ENCODE measurements at regions not wholly inside any gene's neighbourhood (a gene's known extent, or its start where the extent isn't known, plus 50 kb on each side); places are given as distances from the start of the nearest gene placed in this dataset.
"Not testable (repeated sequence)": the region's sequence is repeated elsewhere in the genome, so short reads cannot be mapped to it uniquely, and the experiment has no call there.

GRCh38 chr3:125810010-125810409 is 159.0 kb upstream of the ROPN1B start:
- DNase-seq (ENCODE audit: low read depth), result not testable (repeated sequence)

GRCh38 chr3:125822175-125822574 is 146.8 kb upstream of the ROPN1B start:
- not testable (repeated sequence) for DNase-seq (ENCODE audit: low read depth)

GRCh38 chr3:125831005-125831750 is 137.8 kb upstream of the ROPN1B start:
- DNase-seq (ENCODE audit: low read depth), result not testable (repeated sequence)

DNA sequence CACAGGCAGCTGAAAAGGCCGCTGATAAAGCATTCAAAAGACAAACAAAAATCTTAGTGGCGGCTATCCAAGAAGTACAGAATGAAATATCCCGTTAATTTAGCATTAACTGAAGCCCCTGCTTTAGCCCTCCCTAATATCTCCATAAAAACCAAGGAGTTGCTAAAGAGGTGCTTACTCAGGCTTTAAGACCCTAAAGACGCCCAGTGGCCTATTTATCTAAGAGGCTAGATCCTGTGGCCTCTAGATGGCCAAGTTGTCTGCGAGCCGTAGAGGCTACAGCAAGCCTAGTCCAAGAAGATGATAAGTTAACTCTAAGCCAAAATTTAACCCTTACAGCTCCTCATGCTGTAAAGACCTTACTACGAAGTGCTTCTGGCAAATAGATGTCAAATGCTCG is 133.4 kb upstream of the ROPN1B start:
- DNase-seq (ENCODE audit: low read depth), result not testable (repeated sequence)

DNA sequence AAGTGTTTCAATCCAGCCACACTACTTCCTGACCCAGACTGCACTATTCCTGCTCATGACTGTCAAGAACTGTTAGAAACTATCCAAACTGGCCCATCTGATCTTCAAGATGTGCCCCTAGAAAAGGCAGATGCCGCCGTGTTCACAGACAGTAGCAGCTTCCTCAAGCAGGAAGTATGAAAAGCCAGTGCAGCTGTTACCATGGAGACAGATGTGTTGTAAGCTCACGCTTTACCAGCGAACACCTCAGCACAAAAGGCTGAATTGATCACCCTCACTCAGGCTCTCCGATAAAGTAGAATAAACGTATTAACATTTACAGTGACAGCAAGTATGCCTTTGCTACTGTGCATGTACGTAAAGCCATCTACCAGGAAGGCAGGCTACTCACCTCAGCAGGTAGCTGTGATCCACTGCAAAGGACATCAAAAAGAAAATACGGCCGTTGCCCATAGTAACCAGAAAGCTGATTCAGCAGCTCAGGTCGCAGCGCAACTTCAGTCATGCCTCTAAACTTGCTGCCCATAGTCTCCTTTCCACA is 132.9 kb upstream of the ROPN1B start:
- not testable (repeated sequence) for DNase-seq (ENCODE audit: low read depth)

GRCh38 chr3:125836786-125837185 is 132.2 kb upstream of the ROPN1B start:
- not testable (repeated sequence) for DNase-seq (ENCODE audit: low read depth)

- DNase-seq (ENCODE audit: low read depth), result not testable (repeated sequence)
Observed at GRCh38 chr3:125838857-125839256, 130.1 kb upstream of the ROPN1B start.

- not testable (repeated sequence) for DNase-seq (ENCODE audit: low read depth)
Observed at GRCh38 chr3:125840465-125840864, 128.5 kb upstream of the ROPN1B start.

DNA sequence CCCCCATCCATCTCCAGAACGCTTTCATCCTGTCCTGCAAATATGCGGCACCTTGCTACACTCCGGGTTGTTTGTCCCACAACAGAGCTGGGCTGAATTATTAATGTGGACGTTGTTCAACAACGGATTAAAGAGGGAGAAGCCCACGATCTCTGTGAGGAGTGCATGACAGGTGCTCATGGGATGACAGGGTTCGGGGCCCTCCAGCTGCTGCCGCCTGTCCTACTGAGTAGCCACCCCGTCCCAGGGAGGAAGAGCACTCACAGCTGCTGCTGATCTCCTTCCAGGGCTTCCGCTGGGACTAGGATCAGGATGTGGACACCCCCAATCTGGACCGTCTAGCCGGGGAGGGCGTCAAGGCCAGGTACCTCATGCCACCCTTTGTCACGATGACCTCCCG is 121.0 kb upstream of the ROPN1B start:
- not testable (repeated sequence) for DNase-seq (ENCODE audit: low read depth)

- DNase-seq (ENCODE audit: low read depth), result not testable (repeated sequence)
Observed at GRCh38 chr3:125855006-125855405, 114.0 kb upstream of the ROPN1B start.

DNA sequence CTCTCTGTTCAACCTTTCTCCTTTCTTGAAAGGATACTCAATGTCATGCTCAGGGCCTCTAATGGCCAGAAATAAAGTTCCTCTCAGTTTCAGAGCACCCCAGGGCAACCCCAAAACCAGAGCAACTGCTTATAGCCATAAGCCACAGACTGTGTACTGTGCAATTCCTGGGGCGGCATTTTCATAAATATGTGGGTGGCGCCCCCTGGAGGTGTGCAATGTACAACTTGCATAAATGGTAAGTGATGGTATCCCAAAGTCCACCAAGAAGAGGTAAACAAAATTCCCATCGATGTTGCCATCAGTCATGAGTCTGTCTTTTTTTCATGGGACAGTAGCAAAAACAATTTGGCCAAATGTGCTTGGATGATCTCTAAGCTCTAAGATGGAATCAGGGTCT is 108.4 kb upstream of the ROPN1B start:
- DNase-seq (ENCODE audit: low read depth), result not testable (repeated sequence)

DNA sequence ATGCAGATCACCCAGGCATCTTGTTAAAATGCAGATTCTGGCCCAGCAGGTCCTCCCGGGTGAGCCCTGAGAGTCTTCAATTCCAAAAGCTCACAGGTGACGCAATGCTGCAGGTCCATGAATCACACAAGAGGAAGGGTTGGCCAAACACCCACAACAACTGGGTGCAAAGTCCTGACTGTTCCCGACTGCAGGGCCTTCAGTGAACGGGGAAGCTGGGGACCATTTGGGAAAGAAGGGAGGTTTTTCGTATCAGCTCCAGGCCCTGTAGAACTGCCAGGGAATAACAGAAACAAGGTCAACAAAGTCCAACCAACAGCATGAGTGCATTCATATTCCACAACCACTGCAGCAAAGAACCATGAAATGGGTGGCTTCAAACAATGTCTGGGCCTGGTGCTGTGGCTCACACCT is 106.1 kb upstream of the ROPN1B start:
- DNase-seq (ENCODE audit: low read depth), result not testable (repeated sequence)

GRCh38 chr3:125864532-125864931 is 104.4 kb upstream of the ROPN1B start:
- DNase-seq (ENCODE audit: low read depth), result not testable (repeated sequence)

- DNase-seq (ENCODE audit: low read depth), result not testable (repeated sequence)
Observed at GRCh38 chr3:125886006-125886405, 83.0 kb upstream of the ROPN1B start.

DNA sequence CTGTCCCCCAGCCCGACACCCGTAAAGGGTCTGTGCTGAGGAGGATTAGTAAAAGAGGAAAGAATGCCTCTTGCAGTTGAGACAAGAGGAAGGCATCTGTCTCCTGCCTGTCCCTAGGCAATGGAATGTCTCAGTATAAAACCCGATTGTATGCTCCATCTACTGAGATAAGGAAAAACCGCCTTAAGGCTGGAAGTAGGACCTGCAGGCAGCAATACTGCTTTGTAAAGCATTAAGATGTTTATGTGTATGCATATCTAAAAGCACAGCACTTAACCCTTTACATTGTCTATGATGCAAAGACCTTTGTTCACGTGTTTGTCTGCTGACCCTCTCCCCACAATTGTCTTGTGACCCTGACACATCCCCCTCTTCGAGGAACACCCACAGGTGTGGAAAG is 69.8 kb upstream of the ROPN1B start:
- DNase-seq (ENCODE audit: low read depth), result not testable (repeated sequence)

DNA sequence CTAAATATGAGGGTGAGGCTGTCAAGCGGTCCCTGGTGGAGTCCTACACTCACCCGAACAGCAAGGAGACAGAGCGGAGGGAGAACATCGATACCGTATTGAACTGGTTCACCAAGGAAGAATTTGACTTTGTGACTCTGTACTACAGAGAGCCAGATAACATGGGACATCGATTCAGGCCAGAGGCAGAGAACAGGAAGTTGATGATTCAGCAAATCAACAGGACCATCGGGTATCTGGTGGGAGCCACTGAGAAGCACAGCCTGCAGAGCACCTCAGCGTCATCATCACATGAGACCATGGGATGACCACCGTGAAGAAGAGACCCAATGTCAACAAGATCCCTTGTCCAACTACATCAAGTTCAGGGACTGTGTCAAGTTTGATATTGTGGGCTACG is 67.5 kb upstream of the ROPN1B start:
- DNase-seq (ENCODE audit: low read depth), result not testable (repeated sequence)

GRCh38 chr3:125903780-125904455 is 65.1 kb upstream of the ROPN1B start:
- not testable (repeated sequence) for DNase-seq (ENCODE audit: low read depth)

DNA sequence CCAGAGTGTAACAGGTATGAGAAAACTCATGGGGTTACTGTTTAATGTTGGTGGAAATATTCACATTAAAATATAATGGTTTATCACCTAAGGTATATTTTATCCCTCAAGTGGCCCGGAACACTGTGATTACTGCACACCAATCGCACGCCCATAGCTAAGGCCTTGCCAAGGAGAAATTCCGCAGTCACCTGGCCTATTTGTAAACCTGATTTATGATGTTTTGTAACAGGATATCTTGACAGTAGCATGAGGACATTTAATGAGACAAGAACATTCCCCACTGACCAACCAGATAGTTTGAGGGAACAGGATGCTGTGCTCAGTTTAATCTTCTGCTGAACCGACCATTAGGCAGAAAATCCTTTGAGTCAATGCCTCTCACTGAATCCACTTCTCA is 61.7 kb upstream of the ROPN1B start:
- DNase-seq (ENCODE audit: low read depth), result not testable (repeated sequence)

GRCh38 chr3:125910851-125911250 is 58.1 kb upstream of the ROPN1B start:
- not testable (repeated sequence) for DNase-seq (ENCODE audit: low read depth)

GRCh38 chr3:125914608-125915436 is 54.2 kb upstream of the ROPN1B start:
- DNase-seq (ENCODE audit: low read depth), result not testable (repeated sequence)

DNA sequence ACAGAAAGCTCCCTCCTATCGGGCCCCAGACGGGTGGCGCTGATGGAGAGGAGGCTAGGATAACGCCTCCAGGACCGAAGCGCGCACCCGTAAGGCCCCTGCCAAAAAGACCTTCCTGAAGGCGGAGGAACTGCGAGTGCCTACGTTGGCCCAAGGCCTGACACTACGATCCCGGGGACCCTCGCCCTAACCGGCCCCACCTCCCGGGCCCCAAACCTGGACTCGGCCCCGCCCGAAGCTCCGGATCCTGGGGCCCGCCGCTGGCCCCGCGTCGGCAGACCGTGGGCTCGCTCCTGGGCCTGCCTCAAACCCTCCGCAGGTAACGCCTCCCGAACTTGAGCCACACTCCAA is 53.6 kb upstream of the ROPN1B start:
- not testable (repeated sequence) for DNase-seq (ENCODE audit: low read depth)

- peak; percentile 90 for DNase-seq (ENCODE audit: low read depth)
Observed at GRCh38 chr3:125915792-125916375, 53.1 kb upstream of the ROPN1B start.

Data from stimulated activated CD8-positive, alpha-beta memory T cell treated with anti-CD3 and anti-CD28 coated beads, Interleukin-15, amount 100 ng/mL, for 24 hours (primary cell).